ENCODE measurements at regions not wholly inside any gene's neighbourhood (a gene's known extent, or its start where the extent isn't known, plus 50 kb on each side); places are given as distances from the start of the nearest gene placed in this dataset.

DNA sequence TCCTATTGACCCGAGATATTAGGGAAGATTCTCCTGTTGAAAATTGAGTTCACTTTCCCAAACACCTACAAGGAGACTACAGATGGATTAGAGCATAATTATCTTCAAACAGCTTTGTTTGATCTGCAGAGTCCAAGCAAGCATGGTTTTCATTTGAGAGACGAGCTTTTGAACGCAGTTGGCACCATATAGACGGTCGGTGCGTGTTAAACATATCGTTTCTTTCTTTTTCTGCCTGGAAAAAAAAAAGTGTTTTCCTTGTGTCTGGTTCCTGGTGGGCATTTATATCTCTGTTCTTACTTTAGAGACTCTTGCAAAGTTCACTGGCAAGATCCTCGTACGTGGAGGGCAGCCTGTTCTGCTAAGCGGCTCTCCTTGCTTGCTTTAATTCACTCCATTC is 248.9 kb downstream of the TMEM182 start (continued):
- TF ChIP-seq, protein P1, sequence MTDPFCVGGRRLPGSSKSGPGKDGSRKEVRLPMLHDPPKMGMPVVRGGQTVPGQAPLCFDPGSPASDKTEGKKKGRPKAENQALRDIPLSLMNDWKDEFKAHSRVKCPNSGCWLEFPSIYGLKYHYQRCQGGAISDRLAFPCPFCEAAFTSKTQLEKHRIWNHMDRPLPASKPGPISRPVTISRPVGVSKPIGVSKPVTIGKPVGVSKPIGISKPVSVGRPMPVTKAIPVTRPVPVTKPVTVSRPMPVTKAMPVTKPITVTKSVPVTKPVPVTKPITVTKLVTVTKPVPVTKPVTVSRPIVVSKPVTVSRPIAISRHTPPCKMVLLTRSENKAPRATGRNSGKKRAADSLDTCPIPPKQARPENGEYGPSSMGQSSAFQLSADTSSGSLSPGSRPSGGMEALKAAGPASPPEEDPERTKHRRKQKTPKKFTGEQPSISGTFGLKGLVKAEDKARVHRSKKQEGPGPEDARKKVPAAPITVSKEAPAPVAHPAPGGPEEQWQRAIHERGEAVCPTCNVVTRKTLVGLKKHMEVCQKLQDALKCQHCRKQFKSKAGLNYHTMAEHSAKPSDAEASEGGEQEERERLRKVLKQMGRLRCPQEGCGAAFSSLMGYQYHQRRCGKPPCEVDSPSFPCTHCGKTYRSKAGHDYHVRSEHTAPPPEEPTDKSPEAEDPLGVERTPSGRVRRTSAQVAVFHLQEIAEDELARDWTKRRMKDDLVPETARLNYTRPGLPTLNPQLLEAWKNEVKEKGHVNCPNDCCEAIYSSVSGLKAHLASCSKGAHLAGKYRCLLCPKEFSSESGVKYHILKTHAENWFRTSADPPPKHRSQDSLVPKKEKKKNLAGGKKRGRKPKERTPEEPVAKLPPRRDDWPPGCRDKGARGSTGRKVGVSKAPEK (CRISPR knock-in tag; IDR thresholded peaks at IDR 0.05; ENCODE audit: borderline replicate concordance): no peak

DNA sequence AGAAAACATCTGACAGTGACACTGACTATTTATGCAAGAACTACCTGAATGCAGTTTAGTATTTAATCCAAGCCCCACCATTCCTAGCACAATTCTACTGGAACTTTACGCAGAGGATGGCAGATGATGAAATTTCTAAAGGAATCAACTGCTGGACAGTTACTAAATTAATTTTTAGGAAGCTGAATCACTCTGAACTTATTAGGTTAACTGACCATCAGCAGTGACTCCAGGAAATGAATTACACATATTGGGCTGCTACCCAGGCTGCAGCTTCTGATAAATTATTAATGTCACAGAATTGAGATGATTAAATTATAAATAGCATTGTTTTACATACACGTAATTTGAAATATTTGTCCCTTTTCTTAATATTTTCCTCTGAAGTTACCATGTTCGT is 250.8 kb downstream of the TMEM182 start:
- H3K4me2 ChIP-seq (ENCODE audit: low read depth, low read length): no peak overlapping the region
- ChIA-PET POLR2A (no interaction called here), CTCF (ENCODE audit: low intra/inter-chr PET ratio, low total read pairs) (no interaction called here)

More for the DNA sequence above, 250.8 kb downstream of the TMEM182 start:
- H3K9ac ChIP-seq (ENCODE audit: insufficient read depth, low read depth, low read length): no peak overlapping the region
- WGBS (ENCODE audit: low lambda C conversion rate): 12% methylated on average over 3 of the region's 3 CpGs
- peaks cover 0 to 18% of the 10 kb centered on the region in 2 experiments; a peak in 1 of 5 replicates for H3K27me3 ChIP-seq (ENCODE audit: control insufficient read depth in 1 of 2, insufficient read depth in 2 of 2, low read length in 2 of 2)
- TF ChIP-seq ZNF446 (CRISPR knock-in tag; IDR thresholded peaks at IDR 0.05) (no peak), BHLHE40 (IDR thresholded peaks at IDR 0.05; ENCODE audit: low read length) (no peak), TBL1XR1 (IDR thresholded peaks at IDR 0.05; ENCODE audit: borderline replicate concordance, low read length, partially characterized antibody) (no peak), NFATC3 (CRISPR knock-in tag; IDR thresholded peaks at IDR 0.05) (no peak), ZNF713 (CRISPR knock-in tag; IDR thresholded peaks at IDR 0.05) (no peak), ZNF660 (CRISPR knock-in tag; IDR thresholded peaks at IDR 0.05; ENCODE audit: borderline replicate concordance, low read depth) (no peak), EHMT2 (IDR thresholded peaks at IDR 0.05; ENCODE audit: borderline replicate concordance, low read depth, low read length) (no peak), ZNF24 (IDR thresholded peaks at IDR 0.05) (no peak)
- TF ChIP-seq, protein P2, sequence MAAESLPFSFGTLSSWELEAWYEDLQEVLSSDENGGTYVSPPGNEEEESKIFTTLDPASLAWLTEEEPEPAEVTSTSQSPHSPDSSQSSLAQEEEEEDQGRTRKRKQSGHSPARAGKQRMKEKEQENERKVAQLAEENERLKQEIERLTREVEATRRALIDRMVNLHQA (CRISPR knock-in tag; IDR thresholded peaks at IDR 0.05): no peak
- TF ChIP-seq, protein P3, sequence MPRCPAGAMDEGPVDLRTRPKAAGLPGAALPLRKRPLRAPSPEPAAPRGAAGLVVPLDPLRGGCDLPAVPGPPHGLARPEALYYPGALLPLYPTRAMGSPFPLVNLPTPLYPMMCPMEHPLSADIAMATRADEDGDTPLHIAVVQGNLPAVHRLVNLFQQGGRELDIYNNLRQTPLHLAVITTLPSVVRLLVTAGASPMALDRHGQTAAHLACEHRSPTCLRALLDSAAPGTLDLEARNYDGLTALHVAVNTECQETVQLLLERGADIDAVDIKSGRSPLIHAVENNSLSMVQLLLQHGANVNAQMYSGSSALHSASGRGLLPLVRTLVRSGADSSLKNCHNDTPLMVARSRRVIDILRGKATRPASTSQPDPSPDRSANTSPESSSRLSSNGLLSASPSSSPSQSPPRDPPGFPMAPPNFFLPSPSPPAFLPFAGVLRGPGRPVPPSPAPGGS (CRISPR knock-in tag; IDR thresholded peaks at IDR 0.05): no peak
- TF ChIP-seq, protein P4, sequence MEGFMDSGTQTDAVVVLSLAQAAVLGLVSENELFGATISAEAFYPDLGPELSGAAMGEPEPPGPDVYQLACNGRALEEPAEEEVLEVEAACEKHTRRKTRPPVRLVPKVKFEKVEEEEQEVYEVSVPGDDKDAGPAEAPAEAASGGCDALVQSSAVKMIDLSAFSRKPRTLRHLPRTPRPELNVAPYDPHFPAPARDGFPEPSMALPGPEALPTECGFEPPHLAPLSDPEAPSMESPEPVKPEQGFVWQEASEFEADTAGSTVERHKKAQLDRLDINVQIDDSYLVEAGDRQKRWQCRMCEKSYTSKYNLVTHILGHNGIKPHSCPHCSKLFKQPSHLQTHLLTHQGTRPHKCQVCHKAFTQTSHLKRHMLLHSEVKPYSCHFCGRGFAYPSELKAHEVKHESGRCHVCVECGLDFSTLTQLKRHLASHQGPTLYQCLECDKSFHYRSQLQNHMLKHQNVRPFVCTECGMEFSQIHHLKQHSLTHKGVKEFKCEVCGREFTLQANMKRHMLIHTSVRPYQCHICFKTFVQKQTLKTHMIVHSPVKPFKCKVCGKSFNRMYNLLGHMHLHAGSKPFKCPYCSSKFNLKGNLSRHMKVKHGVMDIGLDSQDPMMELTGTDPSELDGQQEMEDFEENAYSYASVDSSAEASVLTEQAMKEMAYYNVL (CRISPR knock-in tag; IDR thresholded peaks at IDR 0.05; ENCODE audit: borderline replicate concordance): no peak
- no peaks in the 10 kb centered on the region for H3K9me3 ChIP-seq (ENCODE audit: low read length)
- H4K20me1 ChIP-seq (ENCODE audit: insufficient read depth, low read length): no peaks in the 10 kb centered on the region
- no peak overlapping the region for H3K27ac ChIP-seq (ENCODE audit: extremely low read length, insufficient read depth, low read length)
- no peaks in the 10 kb centered on the region for H3K36me3 ChIP-seq (replicated peaks in 1 of 2; ENCODE audit: control insufficient read depth in 1 of 2, insufficient read depth in 2 of 2, low read length in 2 of 2)
- FAIRE-seq: no peak
- H3K4me3 ChIP-seq (replicated peaks in 1 of 3; ENCODE audit: insufficient read depth in 1 of 3, low read depth in 2 of 3, low read length in 3 of 3): no peak overlapping the region
- no peaks in the 10 kb centered on the region for H3K79me2 ChIP-seq (ENCODE audit: insufficient read depth, low read length)
- BruUV-seq (replicated peaks): no TSS peak
- ATAC-seq: no peak
- intact Hi-C loops (cut with micrococcal nuclease; ENCODE audit: unreplicated experiment): no loop called here
- no peak for DNase-seq (ENCODE audit: low spot score)
- in situ Hi-C loops (cut with HindIII; ENCODE audit: extremely low pct_ligation_motif_present, low pct_unique_long_range_greater_than_20kb): no loop called here
- H3K4me1 ChIP-seq (ENCODE audit: insufficient read depth, low read length): no peaks in the 10 kb centered on the region
- H2AFZ ChIP-seq (ENCODE audit: low read length): no peak overlapping the region
